Midbrain (tissue), 1 donor: ENCODE measurements at regions not wholly inside any gene's neighbourhood (a gene's known extent, or its start where the extent isn't known, plus 50 kb on each side); places are given as distances from the start of the nearest gene placed in this dataset.
"Not testable (repeated sequence)": the region's sequence is repeated elsewhere in the genome, so short reads cannot be mapped to it uniquely, and the experiment has no call there.

Experiments
- DNase-seq: peaks from one replicate; lab custom pipeline; 2025; lab: John Stamatoyannopoulos, UW

DNA sequence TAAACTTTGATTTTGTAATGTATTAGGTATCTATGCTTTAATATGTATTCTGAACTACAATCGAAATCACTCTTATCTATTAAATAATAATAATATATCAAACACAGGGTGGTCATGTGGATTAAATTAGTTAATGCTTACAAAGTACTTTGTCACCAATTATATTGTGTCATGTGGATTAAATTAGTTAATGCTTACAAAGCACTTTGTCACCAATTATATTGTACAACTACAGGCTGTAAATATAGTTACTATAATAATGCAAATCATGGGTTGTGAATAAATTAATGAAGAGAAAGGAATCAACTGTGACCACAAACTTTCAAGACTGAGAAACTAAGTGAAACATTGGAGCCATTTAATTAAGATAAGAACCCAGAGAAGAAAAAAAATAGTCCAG, 1929.1 kb upstream of the PCDH20 start:
- no peak for DNase-seq

GRCh38 chr13:63337921-63338320, 1922.3 kb upstream of the PCDH20 start:
- no peak for DNase-seq

- no peak for DNase-seq
Observed at GRCh38 chr13:63337041-63337440, 1921.4 kb upstream of the PCDH20 start.

DNA sequence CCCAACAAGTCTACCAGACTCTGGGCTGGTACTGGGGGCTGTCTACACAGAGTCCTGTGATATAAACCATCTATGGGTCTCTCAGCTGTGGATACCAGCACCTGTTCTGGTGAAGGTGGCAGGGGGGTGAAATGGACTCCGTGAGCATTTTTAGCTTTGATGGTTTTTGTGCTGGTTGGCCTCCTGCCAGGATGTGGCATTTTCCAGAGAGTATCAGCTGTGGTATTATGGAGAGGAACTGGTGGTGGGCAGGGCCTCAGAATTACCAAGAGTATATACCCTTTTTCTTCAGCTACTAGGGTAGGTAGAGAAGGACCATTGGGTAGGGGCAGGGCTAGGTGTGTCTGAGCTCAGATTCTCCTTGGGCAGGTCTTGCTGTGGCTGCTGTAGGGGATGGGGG, 1920.9 kb upstream of the PCDH20 start:
- DNase-seq, result no peak

GRCh38 chr13:63327584-63327983, 1911.9 kb upstream of the PCDH20 start:
- DNase-seq, result no peak

GRCh38 chr13:63323441-63323840, 1907.8 kb upstream of the PCDH20 start:
- no peak for DNase-seq

DNA sequence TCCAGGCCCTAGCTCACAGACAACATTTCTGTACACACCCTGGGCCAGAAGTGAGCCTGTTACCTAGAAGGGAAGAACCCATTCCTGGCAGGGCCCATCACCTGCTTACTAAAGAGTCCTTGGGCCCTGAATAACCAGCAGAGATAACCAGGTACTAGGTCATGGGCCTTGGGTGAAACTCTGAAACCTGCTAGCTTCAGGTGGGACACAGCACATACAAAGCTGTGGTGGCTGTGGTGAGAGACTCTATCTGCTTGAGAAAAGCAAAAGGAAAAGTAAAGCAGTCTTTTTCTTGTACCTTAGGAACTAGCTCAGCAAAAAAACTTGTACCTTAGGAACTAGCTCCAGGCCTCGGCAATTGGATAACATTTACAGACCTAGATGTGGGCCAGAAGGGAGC, 1895.9 kb upstream of the PCDH20 start:
- DNase-seq, result no peak

GRCh38 chr13:63308549-63309165, 1893.0 kb upstream of the PCDH20 start:
- no peak for DNase-seq

DNA sequence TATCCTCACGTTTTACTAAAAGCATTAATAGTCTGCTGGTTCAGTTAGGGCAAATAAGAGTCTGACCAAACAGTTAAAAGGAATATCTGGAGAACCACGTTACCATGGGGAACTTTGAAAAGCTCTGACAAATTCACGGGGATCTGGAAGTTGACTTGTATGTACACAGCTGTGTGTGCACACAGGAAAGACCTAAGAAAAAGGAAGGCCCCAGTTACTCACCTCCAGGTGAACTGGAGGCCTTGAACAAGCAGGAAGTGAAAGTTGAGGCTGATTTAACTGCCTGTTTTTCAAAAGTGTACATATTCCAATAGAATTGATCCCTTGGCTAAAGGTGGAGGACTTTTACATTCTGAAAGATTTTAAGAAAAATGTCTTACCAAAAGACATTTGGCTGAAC, 1891.6 kb upstream of the PCDH20 start:
- DNase-seq, result no peak

DNA sequence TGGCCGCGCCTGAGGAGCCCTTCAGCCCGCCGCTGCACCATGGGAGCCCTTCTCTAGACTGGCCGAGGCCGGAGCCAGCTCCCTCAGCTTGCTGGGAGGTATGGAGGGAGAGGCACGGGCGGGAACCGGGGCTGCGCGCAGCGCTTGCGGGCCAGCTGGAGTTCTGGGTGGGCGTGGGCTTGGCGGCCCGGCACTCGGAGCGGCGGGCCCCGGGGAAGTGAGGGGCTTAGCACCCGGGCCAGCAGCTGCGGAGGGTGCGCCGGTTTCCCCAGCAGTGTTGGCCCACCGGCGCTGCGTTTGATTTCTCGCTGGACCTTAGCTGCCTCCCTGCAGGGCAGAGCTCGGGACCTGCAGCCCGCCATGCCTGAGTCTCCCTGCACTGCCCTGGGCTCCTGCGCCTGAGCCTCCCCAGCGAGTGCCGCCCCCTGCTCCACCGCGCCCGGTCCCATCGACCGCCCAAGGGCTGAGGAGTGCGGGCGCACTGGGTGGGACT, 1890.0 kb upstream of the PCDH20 start:
- no peak for DNase-seq

GRCh38 chr13:63304497-63304896, 1888.8 kb upstream of the PCDH20 start:
- no peak for DNase-seq

DNA sequence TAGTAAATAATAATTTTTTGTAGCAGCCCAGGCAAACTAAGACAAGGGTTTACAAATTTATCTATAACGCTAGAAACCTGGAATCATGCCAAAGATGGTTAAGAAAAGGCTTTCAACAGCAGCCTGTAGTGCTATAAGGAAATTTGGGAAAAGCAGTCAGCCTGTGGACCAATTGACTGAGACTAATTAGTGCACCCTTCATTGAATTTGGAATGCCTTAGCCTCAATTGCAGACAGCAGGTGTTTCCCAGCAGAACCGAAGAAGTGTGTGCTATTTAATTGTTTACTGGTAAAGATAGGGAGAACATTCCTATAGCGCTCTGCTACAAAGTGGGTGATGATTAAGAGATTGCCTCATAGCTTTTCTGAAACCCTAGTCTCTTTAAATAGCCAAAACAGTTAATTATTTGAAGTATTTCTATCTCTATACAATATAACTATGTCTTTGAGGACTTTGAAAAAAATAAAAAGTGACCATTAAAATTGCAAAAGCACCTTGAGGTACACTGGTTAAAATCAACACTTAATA, 1884.3 kb upstream of the PCDH20 start:
- DNase-seq, result no peak

- DNase-seq, result no peak
Observed at GRCh38 chr13:63297163-63297562, 1881.5 kb upstream of the PCDH20 start.

- no peak for DNase-seq
Observed at GRCh38 chr13:63291701-63292100, 1876.1 kb upstream of the PCDH20 start.

DNA sequence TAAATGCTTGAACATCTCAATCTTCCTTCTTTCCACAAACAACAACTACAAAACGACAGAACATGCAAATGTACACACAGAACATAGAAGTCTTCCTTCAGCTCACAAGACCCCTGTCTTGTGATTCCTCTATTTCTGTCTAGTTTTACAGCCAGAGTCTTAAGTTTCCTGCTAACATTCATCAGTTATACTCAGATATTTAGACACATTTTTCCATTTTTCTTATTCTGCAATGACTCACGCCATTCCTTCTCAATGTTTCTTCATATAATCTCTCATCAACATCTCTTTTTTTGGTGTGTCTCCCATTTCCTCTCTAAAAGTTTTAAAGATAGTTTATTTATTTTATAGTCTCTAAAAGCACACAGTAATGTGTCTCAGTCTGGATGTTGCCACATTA, 1872.9 kb upstream of the PCDH20 start:
- no peak for DNase-seq

DNA sequence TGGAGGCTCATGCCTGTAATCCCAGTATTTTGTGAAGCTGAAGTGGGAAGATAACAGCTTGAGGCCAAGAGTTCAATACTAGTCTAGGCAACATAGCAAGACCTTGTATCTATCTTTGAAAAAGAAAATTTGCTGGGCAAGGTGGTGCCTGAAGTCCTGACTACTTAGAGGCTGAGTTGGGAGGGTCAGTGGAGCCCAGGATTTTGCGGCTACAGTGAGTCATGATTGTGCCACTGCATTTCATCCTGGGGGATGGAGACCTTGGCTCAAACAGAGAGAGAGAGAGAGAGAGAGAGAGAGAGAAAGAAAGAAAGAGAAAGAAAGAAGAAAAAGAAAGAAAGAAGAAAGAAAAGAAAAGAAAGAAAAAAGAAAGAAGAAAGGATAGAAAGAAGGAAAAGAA, 1872.3 kb upstream of the PCDH20 start:
- DNase-seq, result no peak

DNA sequence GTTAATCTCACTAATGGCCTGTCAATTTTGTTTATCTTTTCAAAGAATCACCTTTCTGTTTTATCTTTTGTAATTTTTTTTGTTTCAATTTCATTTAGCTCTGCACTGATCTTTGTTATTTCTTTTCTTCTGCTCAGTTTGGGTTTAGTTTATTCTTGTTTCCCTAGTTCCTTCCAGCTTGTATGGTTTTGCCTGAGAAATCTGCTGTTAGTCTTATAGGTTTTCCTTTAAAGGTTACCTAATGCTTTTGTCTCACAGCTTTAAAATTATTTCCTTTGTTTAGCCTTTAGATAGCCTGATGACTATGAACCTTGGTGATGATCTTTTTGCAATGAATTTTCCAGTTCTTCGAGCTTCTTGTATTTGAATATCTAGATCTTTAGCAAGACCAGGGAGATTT, 1869.8 kb upstream of the PCDH20 start:
- DNase-seq, result no peak

- no peak for DNase-seq
Observed at GRCh38 chr13:63279136-63279535, 1863.5 kb upstream of the PCDH20 start.

GRCh38 chr13:63274772-63275171, 1859.1 kb upstream of the PCDH20 start:
- no peak for DNase-seq

- no peak for DNase-seq
Observed at GRCh38 chr13:63249411-63250187, 1834.0 kb upstream of the PCDH20 start.

GRCh38 chr13:63236667-63237396, 1821.2 kb upstream of the PCDH20 start:
- DNase-seq, result not testable (repeated sequence)

GRCh38 chr13:63218596-63218995, 1802.9 kb upstream of the PCDH20 start:
- not testable (repeated sequence) for DNase-seq
